NCI-H2029 (cell line): ENCODE measurements at regions not wholly inside any gene's neighbourhood (a gene's known extent, or its start where the extent isn't known, plus 50 kb on each side); places are given as distances from the start of the nearest gene placed in this dataset.

Experiments used
- DNase-seq: peaks from one replicate; lab custom pipeline; 2025; lab: John Stamatoyannopoulos, UW

DNA sequence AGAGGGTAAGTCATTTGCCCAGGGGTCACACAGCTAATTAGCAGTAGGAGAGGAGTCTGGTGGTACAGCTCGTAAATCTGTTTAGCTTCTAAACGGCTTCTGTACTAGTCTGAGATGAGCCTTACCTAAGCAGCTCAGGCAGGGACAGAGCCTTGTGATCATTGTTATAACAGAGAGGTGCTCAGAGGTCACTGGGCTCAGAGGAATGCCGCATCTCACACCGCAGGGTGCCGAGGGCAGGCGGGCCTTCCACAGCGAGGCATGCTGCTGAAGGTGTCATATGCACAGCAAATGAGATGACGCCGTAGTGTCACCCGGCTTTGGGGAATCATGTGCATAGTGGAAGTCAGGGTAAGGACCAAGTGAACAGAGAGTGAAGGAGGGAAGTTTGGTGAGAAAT, 305.2 kb upstream of the FMN2 start:
- no peak for DNase-seq

DNA sequence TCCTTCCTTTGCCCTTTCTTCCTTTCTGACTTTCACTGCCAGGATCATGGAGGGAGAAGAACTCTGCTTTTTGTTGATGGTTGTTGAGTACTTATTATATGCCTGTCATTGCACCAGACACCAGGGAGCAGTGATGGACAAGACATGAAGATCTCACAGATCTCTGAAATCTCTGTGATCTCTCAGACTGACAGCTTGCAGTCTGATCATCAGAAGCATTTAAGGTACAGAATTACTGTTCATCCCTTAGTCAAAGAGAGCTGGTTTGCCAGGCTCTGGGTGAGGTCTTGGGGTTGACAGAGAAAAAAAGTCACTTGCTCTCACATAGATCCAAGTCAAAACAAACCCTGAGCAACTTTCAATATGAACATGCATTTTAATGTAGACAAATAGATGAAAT, 299.5 kb upstream of the FMN2 start:
- DNase-seq = no peak

- no peak for DNase-seq
Observed at GRCh38 chr1:239795304-239795703, 296.4 kb upstream of the FMN2 start.

DNA sequence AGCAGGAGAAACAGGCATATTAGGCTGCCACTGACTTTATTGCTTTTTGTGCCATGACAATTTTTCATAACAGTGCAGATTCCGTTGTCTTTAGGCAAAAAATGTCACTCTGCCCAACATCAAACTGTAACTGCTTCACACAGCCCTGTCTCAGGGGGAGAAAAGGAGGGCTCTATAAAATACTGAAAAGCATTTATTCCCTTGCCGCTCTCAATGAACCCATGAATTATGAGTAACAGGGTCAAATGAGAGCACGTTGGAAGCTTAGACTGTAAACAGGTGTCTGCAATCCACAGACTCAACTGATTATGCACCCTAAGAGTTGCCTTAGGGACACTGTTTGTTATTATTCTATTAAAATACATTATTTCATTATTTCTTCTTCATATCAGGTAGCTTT, 292.1 kb upstream of the FMN2 start:
- no peak for DNase-seq

DNA sequence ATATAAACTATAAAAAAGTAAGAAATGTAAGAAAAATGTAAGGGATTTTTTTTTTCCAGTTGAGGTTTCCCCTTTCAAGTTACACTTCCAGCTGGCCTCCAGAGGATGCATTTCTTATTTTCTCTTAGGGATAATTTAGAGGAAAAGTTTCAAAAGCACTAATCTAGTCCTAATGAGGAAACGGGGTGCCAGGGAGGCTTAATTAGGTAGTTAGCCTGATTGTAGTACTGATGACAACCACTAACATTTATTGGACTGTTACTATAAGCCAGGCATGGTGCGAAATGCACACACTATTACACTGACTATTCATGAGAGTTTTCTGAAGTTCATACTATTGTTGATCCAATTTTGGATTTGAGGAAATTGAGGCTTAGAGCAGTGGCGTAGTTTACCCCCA, 290.8 kb upstream of the FMN2 start:
- no peak for DNase-seq

DNA sequence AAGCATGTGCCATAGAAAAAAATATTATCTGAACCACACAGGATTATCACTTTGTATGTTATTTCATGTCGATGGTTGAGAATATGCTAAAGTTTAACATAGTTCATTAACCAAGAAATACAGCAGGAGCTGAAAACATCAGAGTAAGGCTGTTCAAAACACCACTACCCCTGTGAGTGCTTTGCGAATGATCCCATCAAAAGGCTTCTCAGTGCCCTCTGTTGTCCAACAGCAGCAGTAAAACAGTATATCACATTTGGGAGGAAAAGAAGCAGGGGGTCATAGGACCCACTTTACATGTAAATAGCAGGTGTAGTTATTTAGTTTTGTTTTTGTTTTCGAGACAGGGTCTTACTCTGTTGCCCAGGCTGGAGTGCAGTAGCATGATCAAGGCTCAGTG, 289.4 kb upstream of the FMN2 start:
- no peak for DNase-seq

DNA sequence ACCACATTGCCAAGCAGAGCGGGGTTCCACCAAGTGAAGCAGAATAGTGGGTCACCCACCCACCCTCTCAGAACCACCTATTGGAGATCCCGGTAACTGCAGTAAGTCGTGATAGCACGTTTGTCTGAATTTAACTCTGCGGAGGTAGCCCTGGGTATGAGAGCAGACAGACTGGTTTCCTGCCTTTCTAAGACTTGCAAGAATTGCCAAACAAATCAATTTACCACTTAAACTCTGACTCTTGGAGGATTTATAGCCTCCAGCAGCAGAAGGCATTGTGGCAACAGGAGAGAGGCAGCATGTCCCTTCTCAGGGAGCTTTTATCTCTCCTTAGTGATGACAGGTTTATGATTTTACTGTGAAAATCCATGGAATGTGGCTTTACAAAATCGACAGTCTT, 287.9 kb upstream of the FMN2 start:
- no peak for DNase-seq

- no peak for DNase-seq
Observed at GRCh38 chr1:239804266-239804665, 287.4 kb upstream of the FMN2 start.

- DNase-seq = no peak
Observed at GRCh38 chr1:239805042-239805441, 286.6 kb upstream of the FMN2 start.

- DNase-seq = no peak
Observed at GRCh38 chr1:239805851-239806772, 285.6 kb upstream of the FMN2 start.

DNA sequence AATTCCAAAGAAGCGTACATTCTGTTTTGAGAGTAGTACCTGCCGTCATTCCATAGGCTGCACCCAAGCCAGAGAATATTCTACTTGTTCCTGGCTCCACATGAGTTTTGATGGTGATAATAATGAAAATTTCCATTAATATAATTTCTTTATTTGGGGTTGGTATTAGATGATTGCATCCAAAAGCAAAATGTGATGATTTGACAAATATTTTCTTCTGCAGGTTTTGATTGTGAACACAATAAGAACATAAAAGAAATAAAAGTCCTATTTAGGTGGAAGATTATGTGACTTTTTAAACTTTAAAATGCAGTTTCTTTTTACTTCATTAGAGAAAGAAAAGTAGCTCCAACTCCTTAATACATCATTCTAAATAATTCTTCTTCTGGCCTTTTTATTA, 284.8 kb upstream of the FMN2 start:
- no peak for DNase-seq

DNA sequence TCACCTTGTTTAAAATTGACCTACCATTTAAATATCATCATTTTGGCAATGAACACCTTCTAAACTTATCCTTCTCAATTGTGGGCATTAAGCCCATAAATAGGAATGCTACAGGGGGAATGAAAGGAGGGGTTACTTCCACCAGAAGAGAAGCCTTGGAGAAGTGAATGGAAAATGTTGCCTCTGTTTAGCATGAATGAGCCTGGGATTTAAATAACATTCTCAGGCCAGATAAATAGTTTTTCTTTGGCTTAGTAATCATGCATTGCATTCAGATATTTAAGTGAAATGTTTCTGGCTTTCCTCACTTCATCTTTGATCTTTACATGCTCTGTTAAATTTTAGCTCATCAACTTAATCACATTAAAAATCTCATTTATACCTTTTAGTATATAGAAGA, 284.3 kb upstream of the FMN2 start:
- DNase-seq = no peak

- no peak for DNase-seq
Observed at GRCh38 chr1:239810061-239810481, 281.6 kb upstream of the FMN2 start.

GRCh38 chr1:239811211-239811885, 280.3 kb upstream of the FMN2 start:
- no peak for DNase-seq

- DNase-seq = no peak
Observed at GRCh38 chr1:239812580-239812979, 279.1 kb upstream of the FMN2 start.

DNA sequence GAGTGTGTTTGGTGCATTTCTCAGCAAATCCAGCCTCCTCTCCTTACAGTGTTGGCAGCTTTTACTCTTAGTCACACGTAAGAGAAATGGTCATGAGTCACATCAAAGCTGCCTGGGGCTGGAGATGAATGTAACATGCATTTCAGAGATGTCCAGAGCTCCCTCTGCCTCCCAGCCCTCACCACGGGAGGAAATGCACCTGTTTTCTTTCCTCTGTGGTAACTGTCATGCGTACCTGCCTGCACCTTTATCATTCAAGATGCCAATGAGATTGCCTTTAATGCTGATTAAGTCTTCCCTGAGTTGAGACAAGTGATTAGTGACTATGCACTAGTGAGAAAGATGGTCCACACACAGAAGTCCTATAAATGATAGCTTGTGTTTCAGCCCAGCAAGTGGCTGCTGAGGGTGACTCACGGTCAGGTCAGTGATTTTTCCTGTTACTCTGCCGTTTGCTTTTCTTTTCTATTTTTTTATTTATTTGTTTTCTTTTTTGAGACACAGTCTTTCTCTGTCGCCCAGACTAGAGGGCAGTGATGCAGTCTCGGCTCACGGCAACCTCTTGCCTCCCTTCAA, 277.3 kb upstream of the FMN2 start:
- DNase-seq = no peak

- DNase-seq = no peak
Observed at GRCh38 chr1:239815074-239815473, 276.6 kb upstream of the FMN2 start.

- no peak for DNase-seq
Observed at GRCh38 chr1:239816081-239816782, 275.5 kb upstream of the FMN2 start.

DNA sequence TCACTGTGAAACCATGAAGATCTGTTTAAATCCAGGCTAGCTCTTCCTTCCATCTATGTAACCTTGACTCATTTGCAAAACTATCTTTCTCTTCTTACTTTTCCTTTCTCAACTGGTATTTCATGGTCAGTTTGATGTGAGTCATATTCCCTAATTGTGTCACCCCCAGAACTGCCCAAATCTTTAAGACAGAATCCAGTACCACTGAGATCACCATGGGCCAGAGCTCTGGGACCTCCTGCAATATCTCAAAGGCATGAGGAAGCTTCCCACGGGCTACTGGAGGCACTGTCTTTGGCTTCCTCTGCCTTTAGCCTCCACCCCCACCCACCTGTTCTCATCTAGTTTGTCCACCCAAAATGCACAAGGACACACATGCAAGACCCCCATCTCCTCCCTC, 274.4 kb upstream of the FMN2 start:
- DNase-seq = no peak

- no peak for DNase-seq
Observed at GRCh38 chr1:239817801-239818200, 273.9 kb upstream of the FMN2 start.

DNA sequence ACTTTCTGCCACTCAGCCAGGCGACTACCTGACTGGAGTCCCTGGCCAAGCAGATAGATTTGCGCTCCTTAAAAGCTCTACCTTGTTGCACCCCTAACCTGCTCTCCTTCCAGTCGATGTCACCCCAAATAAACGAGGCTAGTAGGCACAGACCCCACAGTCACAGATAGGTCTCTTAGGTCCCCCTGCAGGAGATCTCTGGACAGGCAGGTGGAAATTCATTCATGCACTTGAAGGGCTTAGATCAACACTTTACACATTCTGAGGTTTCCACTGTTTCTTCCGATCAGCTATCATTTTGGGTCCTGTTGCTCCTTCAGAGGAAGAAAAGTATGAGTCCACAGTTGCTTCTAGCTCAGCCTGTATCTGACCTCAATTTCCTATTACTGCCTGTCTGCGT, 272.6 kb upstream of the FMN2 start:
- no peak for DNase-seq

- DNase-seq = no peak
Observed at GRCh38 chr1:239819756-239820250, 271.9 kb upstream of the FMN2 start.
